GM19035 (cell line): ENCODE measurements at regions not wholly inside any gene's neighbourhood (a gene's known extent, or its start where the extent isn't known, plus 50 kb on each side); places are given as distances from the start of the nearest gene placed in this dataset.

Experiments
- ATAC-seq: cut with Tn5 transposase; IDR thresholded peaks from one replicate; pipeline ENCODE4 v1.9.1; 2021; ENCODE audit not compliant: unreplicated experiment

- ATAC-seq, result no peak
These were observed 180.7 kb downstream of the TBXT start for GRCh38 chr6:165986914-165987482.

DNA sequence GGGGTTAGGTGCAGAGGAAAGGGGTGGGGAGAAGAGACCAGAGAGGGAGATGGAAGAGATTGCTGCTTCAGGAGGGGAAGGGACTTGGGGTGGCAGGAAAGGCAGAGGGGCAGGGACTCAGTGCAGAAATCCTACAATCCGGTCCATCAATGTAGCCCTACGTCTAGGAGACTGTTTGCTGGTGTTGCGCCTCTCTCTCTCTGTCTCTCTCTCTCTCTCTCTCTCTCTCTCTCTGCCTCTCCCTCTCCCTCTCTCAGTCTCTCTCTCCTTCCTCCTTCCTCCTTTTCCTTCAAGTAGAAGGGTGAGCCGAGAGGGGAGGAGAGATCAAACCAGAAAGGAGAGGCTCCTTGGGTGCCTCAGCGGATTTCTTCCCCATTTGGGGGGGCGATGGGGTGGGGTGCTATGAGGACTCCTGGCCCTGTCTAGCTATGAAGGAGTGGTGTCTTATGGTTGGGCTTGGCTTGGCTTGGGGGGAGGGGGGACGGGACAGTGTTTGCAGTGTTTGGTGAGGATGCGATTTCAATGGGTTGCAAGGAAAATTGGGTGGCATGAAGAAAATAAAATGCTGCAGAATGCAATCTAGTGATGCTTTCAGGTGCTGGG, 181.2 kb downstream of the TBXT start:
- ATAC-seq, result no peak

DNA sequence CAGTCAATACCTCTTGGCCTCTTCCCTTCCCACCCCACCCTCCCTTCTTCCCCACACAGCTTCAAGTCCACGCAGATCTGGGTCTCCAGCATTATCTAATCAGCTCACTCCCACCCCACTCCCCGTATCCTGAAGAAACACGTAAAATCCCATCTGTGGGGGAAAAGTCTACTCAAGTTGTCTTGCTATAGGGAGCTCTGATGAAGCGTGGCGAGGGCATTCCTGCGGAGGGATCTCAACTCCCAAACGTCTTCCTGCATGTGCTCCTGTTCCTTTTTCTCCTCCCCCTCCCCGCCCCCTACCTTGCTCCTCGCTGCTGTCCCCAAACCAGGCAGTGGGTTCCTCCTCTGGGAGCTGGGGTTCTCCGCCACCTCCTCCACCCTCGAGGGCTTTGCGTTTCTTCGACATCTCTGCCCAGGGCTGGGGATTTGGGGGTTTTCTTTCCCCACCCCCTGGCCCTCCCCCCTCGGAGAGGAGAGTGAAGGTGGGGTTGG, 181.8 kb downstream of the TBXT start:
- no peak for ATAC-seq

DNA sequence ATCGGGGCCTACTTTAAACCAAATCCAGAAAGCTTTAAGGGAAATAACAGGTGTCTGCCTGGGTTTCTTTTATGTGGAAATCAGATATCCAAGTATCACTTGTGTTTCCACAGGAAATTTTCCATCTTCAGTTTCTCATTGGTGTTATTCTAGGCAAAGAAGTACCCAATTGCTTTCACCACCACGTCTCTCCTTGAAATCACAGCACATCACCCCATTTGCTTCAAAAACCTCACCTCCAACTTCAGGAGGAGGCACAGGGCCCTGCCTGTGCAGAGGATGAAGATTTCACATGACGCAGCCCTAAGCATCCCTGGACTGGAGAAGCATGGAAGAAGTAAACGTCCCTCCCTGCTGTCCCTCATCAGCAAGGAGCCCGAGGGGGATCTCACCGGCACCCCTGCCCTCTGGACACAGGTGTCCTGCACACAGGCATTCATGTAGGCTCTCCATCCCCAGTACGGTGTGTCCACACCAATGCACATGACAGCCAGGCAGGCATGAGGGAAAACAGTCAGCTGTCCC, 182.3 kb downstream of the TBXT start:
- no peak for ATAC-seq

GRCh38 chr6:165984729-165985275, 182.8 kb downstream of the TBXT start:
- ATAC-seq, result no peak

GRCh38 chr6:165983112-165984072, 184.3 kb downstream of the TBXT start:
- ATAC-seq, result no peak

GRCh38 chr6:165978476-165978875, 189.2 kb downstream of the TBXT start:
- no peak for ATAC-seq

DNA sequence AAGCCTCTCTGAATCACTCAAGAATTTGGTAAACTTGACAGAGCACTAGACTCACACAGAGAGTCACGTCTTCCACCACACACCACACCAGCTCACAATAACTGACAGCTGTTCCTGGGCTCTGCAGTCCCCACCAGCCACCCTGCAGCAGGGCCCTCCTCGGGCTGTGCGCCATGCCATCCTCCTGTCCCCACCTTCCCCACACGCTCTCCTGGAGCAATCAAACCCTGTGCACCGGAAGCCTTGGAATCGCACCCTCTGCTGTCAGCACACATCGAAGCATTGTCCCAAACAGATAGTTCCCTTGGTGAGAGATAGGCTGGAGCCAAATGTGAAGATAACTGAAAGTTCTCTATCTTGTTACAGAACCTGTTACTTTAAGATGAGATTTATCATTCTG, 191.0 kb downstream of the TBXT start:
- ATAC-seq, result no peak

GRCh38 chr6:165974817-165975216, 192.8 kb downstream of the TBXT start:
- no peak for ATAC-seq

- ATAC-seq, result no peak
These were observed 194.2 kb downstream of the TBXT start for GRCh38 chr6:165973473-165973872.

GRCh38 chr6:165972139-165972802, 195.4 kb downstream of the TBXT start:
- ATAC-seq, result no peak

DNA sequence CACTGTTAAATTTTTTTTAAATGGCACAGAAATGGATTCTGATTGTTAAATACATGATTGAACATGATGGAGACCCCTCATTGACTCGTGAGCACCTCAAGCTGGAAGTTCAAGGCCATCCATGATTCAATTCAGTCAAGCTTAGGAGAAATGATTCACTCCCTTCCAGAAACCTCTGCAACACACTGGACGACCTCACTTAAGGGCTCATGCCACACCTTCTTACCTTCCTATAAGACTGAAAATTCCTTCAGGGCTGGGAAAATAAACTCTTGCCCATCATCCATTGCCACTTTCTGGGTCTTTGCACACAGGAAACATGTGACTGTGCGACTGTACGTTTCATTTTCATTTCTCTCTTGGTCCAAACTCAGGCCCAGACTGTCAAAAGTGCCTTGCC, 196.4 kb downstream of the TBXT start:
- ATAC-seq, result no peak

DNA sequence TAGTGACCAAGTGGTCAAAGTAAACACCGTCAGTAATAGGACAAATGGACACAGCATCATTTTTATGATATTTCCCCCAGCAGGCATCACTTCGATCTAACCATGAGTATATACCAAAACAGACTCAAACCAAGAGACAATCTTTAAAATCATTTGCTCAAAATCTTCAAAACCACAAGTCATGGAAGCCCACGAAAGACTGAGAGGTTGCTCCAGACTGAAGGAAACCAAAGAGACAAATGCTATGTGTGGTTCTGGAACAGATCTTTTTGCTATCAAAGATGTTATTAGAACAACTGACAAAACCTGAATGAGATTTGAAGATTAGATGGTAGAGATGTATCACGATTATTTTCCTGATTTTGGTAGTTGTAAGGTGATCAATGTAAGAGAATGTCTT, 197.7 kb downstream of the TBXT start:
- ATAC-seq, result no peak

DNA sequence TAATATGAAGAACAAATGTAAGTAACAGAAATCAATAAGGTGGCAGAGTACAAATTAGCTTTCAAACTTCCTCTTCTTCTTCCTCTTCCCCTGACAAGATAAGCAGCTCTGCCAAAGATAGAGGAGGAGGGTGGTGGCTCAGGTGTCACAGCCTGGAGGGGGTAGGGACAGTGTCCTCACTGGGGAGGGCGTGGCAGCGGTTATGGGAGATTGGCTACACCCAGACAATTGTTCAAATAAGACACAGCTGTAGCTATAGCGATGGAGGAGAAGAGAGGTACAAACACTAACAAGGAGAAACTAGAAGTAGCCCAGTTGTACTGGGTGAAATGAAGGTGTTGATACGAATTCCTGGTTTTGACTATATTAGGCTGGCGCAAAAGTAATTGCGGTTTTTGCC, 198.5 kb downstream of the TBXT start:
- no peak for ATAC-seq

DNA sequence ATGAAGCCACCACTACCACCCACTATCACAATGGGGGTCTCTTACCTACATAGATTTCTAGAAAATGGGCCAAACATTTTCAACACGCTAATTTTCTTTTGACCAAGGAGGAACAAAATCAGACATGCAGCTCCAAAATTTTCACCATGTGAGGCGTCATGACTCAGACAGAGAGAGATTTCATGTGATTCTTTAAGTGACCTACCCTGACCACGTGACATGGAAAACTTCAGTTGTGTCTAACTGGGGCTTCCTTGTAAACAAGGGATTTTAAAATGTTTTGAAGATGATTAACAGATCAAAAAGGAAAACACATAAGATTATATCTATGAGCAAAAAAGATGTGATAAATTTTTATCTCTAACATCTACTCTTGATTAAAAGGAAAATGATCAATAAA, 199.2 kb downstream of the TBXT start:
- ATAC-seq, result no peak

DNA sequence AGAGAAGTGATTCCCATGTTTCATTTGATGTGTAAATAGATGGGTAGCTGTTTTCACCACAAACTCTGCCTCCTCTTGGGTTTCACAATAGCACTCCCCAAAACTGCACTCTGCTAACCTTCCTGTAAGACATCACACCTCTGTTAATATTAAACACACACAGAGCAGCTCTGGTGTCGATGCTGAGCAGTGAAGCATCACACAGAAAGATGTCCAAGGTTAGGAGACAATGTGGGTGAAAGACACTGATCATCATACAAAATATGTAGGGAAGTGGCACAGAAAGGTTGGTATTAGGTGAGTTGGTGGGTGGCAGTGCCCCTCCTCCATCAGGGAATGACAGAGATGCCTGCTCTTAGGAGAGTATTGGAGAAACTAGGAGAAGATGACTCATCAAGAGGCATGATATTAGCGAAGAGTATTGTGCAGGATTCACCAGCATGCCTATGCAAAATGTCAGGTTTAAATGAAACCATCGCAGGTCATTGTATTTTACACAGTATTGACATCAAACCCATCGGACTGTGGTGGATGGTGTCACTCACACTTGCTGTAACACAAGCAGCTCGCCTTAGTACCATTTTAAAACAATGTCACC, 199.7 kb downstream of the TBXT start:
- ATAC-seq, result no peak

GRCh38 chr6:165963750-165964149, 203.9 kb downstream of the TBXT start:
- no peak for ATAC-seq

GRCh38 chr6:165962366-165962765, 205.3 kb downstream of the TBXT start:
- ATAC-seq, result no peak

DNA sequence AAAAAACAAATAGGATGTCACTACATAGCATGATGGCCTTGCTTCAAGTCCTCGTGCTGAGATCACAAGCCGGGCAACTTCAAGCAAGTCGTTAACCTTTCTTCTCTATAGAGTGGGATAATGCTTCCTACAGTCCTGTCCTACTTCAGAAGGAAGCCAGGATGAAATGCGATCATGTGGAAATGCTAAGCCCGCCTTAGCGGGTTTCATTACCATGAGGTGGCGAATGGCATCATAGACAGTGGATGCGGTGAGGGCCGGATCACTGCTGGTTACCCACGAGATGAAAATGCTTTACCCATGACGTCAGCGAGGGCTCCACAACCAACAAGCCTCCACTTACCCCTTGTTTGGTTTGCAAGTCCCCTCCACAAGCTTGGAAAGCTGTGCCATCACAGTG, 206.4 kb downstream of the TBXT start:
- ATAC-seq, result no peak

- ATAC-seq, result no peak
These were observed 207.0 kb downstream of the TBXT start for GRCh38 chr6:165960695-165961094.
